Glutamatergic neuron (in vitro differentiated cells): ENCODE measurements at regions not wholly inside any gene's neighbourhood (a gene's known extent, or its start where the extent isn't known, plus 50 kb on each side); places are given as distances from the start of the nearest gene placed in this dataset.

ENCODE experiments used
- DNase-seq: peaks from one replicate; pipeline ENCODE4 v3.0.0; 2022
- H3K27ac Mint-ChIP-seq: one replicate; pipeline ENCODE4 v1.8.0; 2020; ENCODE audit warnings: mild to moderate bottlenecking, mixed read lengths, inconsistent platforms; ENCODE audit not compliant: unreplicated experiment
- H3K27me3 Mint-ChIP-seq: one replicate; pipeline ENCODE4 v1.8.0; 2020; ENCODE audit warnings: mild to moderate bottlenecking, moderate library complexity, mixed read lengths, inconsistent platforms; ENCODE audit not compliant: unreplicated experiment
- H3K36me3 Mint-ChIP-seq: one replicate; pipeline ENCODE4 v1.8.0; 2020; ENCODE audit warnings: mild to moderate bottlenecking, mixed read lengths, inconsistent platforms; ENCODE audit not compliant: unreplicated experiment
- H3K4me1 Mint-ChIP-seq: one replicate; pipeline ENCODE4 v1.8.0; 2020; ENCODE audit warnings: mild to moderate bottlenecking, low read depth, mixed read lengths, inconsistent platforms; ENCODE audit not compliant: unreplicated experiment
- H3K4me3 Mint-ChIP-seq: one replicate; pipeline ENCODE4 v1.8.0; 2020; ENCODE audit warnings: mild to moderate bottlenecking, mixed read lengths, inconsistent platforms; ENCODE audit not compliant: unreplicated experiment
- H3K9me3 Mint-ChIP-seq: one replicate; pipeline ENCODE4 v1.8.0; 2020; ENCODE audit warnings: mild to moderate bottlenecking, moderate library complexity, mixed read lengths, inconsistent platforms; ENCODE audit not compliant: unreplicated experiment
- TF ChIP-seq, protein P1 (sequence below): fragments of 200-600 bp; sonication (generic); IDR thresholded peaks from one replicate; pipeline ENCODE4 v1.5.0; 2021; ENCODE audit not compliant: partially characterized antibody, unreplicated experiment

DNA sequence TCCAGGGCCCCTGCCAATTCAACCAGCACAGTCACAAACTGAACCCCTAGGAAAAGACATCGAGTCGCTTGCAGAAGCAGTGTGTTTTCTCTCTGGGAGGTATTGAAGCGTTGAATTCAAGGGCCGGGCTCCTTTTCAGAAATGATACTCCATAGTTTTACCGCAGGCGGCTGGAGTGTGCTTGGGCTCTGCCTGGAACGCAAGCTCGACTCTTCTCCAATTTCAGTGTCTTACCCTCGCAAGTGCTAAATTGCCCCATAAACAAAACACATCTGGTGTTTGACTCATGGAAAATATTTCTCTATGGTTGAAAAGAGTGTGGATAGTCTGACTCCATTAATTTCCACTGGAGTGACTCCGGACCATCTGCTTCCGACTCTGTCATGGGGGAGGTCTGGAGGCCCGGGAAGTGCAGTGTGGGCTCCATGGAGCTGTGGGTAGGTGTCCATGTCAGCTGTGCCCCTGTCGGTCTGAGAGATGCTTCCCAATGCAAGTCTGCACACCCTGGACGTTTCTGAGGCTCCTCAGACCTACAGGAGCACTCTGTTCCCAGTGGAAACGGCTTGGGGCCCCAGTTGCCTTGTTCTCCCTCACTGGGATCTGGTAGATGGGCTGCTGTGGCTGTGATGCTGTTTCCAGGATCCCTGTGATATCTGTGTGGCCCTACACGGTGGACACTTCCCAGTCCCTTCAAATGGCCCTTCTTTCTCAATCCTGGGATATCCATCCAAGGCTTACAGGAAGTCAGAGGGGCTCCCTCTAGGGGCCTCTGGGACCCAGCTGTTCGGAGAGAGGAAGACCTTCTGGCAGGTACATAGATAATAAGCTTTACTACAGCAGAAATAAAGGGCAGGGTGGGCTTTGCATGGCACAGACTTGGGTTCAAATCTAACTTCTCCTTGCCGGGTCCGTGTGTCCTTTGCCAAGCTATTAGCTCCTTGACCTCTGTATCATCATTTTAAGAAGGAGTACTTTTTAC is 119.8 kb upstream of the CDH13 start:
- Mint-ChIP-seq H3K4me1 (peaks cover 3% of the 10 kb centered on the region), H3K27me3 (no peaks in the 10 kb centered on the region), H3K9me3 (peaks cover 6% of the 10 kb centered on the region), H3K4me3 (no peak overlapping the region), H3K36me3 (peaks cover 4% of the 10 kb centered on the region), H3K27ac (no peak overlapping the region)
- TF ChIP-seq, protein P1, sequence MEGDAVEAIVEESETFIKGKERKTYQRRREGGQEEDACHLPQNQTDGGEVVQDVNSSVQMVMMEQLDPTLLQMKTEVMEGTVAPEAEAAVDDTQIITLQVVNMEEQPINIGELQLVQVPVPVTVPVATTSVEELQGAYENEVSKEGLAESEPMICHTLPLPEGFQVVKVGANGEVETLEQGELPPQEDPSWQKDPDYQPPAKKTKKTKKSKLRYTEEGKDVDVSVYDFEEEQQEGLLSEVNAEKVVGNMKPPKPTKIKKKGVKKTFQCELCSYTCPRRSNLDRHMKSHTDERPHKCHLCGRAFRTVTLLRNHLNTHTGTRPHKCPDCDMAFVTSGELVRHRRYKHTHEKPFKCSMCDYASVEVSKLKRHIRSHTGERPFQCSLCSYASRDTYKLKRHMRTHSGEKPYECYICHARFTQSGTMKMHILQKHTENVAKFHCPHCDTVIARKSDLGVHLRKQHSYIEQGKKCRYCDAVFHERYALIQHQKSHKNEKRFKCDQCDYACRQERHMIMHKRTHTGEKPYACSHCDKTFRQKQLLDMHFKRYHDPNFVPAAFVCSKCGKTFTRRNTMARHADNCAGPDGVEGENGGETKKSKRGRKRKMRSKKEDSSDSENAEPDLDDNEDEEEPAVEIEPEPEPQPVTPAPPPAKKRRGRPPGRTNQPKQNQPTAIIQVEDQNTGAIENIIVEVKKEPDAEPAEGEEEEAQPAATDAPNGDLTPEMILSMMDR, result no peak
- DNase-seq, result no peak

DNA sequence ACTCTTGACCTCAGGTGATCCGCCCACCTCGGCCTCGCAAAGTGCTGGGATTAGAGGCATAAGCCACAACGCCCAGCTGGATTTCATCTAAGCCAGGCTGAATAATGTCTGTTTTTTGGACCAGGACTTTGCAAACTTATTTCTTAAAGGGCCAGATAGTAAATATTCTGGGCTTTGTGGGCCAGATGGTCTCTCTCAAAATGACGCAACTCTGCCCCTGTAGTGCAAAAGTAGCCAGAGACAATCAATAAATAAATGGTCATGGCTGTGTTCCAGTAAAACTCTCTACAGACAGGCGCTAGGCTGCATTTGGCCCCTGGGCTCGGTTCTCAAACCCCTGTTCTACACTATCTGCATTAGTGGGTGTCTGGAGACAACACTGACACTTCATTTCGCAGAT is 121.9 kb upstream of the CDH13 start:
- Mint-ChIP-seq H3K27me3 (no peaks in the 10 kb centered on the region), H3K9me3 (peaks cover 3% of the 10 kb centered on the region), H3K36me3 (no peaks in the 10 kb centered on the region), H3K27ac (no peak overlapping the region), H3K4me1 (peaks cover 3% of the 10 kb centered on the region), H3K4me3 (no peak overlapping the region)
- TF ChIP-seq, protein P1, result no peak
- DNase-seq, result no peak

DNA sequence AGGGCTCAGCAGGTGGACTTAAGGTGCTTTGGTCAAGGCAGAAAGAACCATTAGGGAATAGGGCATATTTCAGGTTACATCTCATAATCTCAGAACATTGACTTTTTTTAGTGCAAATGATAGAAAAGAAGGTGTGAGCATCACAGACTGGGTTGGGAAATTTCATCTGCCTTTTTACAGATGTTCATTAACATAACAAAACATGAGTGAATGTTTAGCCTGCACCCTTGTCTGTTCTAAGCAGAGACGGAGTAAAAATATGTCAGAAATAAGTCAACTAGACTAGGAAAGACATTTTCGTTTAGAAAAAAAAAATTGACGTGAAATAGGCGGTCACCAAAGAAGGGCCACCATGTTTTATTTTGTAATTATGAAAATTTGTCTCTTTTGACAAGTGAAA is 127.5 kb upstream of the CDH13 start:
- no peaks in the 10 kb centered on the region for H3K9me3 Mint-ChIP-seq
- no peak overlapping the region for H3K27ac Mint-ChIP-seq
- peaks cover 5% of the 10 kb centered on the region for H3K4me1 Mint-ChIP-seq
- no peaks in the 10 kb centered on the region for H3K27me3 Mint-ChIP-seq
- DNase-seq, result no peak
- TF ChIP-seq, protein P1, result no peak
- H3K4me3 Mint-ChIP-seq, result no peak overlapping the region
- H3K36me3 Mint-ChIP-seq, result no peaks in the 10 kb centered on the region

DNA sequence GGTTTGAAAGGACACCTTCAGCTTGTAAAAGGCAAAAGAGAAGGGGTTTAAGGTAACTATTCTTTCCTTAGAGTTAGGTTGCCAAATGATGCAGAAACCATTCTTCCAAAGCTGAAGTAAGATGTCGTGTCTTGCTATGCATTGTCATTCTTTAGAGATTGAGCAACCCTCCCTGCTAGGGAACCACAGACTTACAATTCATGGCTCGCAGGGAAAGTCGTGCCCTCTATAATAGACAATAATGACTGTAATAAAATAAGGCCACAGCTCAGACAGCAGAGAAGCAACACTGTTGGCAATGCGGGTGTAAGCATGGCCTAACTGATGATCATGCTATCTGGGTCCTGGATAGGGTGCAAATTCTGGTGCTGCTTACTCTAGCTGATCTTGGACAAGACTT is 129.6 kb upstream of the CDH13 start:
- peaks cover 5% of the 10 kb centered on the region for H3K4me1 Mint-ChIP-seq
- TF ChIP-seq, protein P1, result no peak
- no peak for DNase-seq

DNA sequence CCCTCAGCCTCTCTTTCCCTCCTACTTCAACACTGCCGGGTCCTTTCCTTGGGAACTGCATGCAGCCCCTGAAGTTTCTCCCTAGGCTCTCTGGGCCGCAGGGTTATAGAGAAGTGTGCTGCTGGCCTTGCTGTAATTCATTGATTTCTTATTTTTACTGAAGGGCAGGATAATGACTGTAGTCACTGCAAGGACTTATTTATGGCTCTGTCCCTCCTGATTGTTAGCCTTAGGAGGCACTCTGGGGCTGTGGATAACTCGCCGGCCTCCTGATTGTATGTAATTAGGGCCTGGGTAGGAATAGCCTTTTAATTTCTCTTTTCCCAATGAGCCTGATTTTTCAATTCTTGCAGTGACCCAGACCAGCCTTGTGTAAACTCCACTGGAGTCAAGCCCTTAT is 138.3 kb upstream of the CDH13 start:
- Mint-ChIP-seq H3K27ac (no peak overlapping the region), H3K36me3 (no peaks in the 10 kb centered on the region), H3K4me1 (peaks cover 7% of the 10 kb centered on the region), H3K27me3 (peaks cover 2% of the 10 kb centered on the region), H3K9me3 (no peaks in the 10 kb centered on the region), H3K4me3 (no peak overlapping the region)
- no peak for DNase-seq
- TF ChIP-seq, protein P1, result no peak

More for the DNA sequence above, 129.6 kb upstream of the CDH13 start:
- H3K27me3 Mint-ChIP-seq, result no peaks in the 10 kb centered on the region
- H3K9me3 Mint-ChIP-seq, result no peaks in the 10 kb centered on the region
- no peaks in the 10 kb centered on the region for H3K36me3 Mint-ChIP-seq
- no peak overlapping the region for H3K27ac Mint-ChIP-seq
- H3K4me3 Mint-ChIP-seq, result no peak overlapping the region
